HPDE6-E6E7 (cell line): ENCODE measurements at regions not wholly inside any gene's neighbourhood (a gene's known extent, or its start where the extent isn't known, plus 50 kb on each side); places are given as distances from the start of the nearest gene placed in this dataset.

Experiments
- DNase-seq: peaks from one replicate; pipeline ENCODE4 v3.0.0; 2011; ENCODE audit warnings: missing footprints; ENCODE audit errors: extremely low spot score

GRCh38 chr18:54100920-54101470, 123.5 kb downstream of the MBD2 start:
- DNase-seq = peak; percentile 54

GRCh38 chr18:54100466-54100865, 124.0 kb downstream of the MBD2 start:
- no peak for DNase-seq

DNA sequence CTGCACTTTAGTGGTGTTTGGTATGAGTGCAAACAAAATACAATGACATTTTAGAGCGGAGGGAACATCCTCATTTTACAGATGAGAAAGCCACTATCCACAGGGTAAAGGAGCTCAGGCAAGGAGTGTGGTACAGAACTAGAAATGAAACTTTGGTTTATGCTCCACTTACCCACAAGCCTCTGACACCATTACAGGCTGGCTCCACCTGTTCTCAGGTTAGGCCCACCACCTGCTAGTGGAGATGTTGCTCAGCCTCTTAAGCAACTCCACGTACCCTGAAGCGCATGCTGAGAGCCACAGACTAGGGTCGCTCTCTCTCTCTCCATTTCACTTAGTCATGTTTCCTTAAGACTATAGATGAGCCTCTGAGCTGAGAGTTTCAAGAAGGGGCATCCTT, 130.0 kb downstream of the MBD2 start:
- DNase-seq = no peak

DNA sequence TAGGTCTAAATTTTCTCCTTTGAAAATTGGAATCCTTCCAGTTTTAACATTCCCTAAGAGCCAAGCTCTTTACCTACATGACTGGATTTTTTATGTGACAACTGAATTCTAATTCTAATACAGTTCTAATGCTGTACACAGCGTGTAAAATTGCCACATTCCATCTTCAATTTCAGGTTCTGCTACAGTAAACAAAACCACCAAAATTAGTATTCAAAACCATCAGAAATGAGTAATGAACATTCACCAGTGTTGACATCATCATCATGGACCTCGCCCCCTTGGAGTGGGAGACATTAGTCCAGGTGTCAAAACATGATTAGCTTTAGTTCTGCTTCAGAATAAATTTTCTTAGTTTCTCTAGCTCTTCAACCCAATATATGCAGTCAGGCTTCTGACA, 133.6 kb downstream of the MBD2 start:
- DNase-seq = no peak

DNA sequence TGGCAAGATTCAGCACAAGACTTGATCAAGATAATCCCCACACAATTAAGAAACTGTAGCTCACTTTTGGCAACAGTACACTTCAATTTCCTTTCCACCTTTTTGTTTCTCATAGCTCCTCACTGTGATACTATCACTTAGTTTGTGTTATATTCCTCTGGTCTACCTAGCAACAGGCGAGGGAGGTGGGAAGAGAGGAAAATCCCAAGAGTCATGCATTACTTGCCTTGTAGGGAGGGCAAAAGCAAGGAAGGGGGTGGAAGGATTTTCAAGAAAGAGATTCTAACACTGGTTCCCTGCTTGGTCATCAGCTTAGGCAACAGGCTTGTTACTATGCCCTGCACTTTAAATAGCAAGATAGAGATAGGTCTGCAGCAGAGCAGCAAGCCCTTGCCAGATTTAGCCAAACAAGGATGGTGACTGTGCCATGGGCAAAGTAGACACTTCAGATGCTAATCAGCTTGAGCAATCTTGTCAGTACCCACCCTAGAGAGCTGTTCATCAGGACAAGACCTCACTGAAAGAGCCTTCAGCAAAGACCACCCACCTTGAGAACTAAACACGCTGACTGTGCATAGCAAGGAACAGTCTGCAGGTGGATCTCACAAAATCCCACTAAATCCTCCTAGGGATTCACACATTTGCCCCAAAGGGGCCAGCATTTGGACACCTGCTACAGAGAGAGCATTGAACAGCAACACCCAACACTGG, 134.6 kb downstream of the MBD2 start:
- no peak for DNase-seq

- no peak for DNase-seq
These were observed 137.6 kb downstream of the MBD2 start for GRCh38 chr18:54086863-54087262.

GRCh38 chr18:54086046-54086802, 138.2 kb downstream of the MBD2 start:
- no peak for DNase-seq

DNA sequence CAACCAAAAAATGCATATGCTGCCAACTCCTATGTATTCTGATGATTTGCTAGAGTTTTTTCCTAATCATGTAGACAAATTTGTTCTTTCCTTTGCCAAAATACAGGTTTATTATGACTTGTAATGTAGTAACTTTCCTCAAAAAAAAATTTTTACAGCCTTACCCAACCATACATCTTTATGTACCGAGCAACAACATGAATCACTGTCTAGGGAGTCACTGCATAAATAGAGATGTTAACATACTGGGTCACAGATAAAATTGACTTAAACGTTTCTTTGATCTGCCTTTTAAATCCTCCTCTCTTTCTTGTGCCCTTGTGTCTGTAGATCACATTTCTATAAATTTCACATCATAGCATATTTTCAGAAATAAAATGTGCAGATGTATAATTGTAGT, 143.6 kb downstream of the MBD2 start:
- DNase-seq = no peak

GRCh38 chr18:54076166-54076565, 148.3 kb downstream of the MBD2 start:
- no peak for DNase-seq

DNA sequence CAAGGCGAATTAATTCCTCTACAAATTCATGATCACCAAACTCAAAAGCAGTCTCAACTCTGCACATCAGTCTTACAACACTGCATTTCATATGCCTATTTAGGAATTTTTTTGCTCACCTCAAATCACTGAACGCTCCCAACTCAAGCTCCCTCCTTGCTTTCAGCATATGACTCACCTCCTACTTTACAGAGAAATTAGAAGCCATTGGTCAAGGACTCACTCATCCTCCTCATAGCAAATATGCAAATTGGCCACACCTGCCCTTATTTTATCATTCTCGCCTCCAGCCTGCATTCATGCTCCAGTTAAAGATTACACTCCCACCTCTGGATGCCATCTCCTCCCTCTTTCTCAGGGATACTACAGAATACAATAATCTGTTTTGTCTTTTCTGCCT, 148.8 kb downstream of the MBD2 start:
- DNase-seq = peak; percentile 8

DNA sequence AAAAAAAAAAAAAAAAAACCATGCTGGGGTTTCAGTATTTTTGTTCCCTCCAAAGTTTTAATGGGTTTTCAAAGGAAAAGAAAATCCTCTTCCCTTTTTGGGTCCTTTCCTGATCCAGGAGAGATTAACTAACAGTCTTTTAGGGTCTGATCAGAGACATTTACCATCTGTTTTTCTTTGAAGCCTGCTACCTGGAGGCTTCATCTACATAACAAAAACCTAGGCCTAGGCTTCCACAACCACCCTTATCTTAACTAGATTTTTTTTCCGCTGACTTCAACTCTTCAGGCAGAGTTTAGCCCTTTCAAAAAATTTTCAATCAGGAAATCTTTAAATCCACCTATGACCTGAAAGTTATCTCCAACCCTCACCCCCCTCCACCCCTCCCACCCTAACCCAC, 154.7 kb downstream of the MBD2 start:
- DNase-seq = no peak

DNA sequence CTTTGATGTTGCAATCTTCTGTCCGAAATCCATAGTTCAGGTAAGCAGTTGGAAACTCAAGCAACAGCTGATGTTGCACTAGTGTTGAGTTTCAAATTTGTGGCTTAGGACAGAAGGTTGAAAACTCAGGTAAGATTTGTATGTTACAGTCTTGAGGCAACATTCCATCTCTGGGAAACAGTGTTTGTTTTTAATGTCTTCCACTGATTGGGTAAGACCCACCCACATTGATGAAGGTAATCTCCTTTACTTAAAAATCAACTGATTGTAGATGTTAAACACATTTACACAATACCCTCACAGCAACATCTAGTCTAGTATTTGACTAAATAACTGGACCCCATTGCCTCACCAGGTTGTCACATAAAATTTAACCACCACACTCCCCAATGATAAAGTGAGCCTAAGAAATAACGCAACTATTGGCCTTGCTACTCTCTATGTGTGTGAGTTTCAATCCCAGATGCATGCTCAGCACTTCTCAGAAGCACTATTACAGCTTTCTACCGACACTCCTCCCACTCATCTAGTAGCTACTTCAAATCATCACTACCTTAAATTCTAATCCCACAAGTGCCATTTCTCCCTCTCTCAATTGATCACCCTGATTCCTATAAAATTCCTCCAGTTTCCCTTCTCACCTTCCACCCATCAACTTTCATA, 164.0 kb downstream of the MBD2 start:
- DNase-seq = no peak

DNA sequence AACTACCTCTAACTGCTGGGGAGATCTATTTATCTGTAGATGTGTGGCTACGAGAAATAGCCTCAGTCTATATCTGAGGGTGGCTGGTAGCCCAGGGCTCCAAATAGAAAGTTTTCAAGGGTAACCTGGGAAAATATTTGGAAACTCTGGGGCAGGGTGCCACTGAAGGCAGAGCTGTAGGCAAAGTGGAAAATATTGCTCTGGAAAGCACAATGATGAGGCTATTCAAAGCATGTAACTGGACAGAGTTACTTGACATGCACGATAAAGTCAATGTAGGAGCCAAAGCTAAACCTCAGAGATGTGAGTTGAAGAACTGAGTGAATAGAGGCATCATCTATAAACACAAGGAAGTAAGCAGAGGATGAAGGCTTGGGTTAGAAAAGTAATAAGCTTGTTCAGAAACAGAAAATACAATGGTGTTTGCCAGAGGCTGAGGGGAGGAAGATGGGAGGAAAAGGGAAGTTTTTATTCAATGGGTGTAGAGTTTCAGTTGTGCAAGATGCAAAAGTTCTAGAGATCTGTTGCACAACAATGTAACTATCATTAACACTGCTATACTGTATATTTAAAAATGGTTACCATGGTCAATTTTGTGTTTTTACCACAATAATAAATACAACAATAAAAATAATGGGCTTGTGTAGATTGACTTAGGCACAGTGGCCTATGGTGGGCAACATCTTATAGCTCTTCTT, 171.6 kb downstream of the MBD2 start:
- DNase-seq = no peak

DNA sequence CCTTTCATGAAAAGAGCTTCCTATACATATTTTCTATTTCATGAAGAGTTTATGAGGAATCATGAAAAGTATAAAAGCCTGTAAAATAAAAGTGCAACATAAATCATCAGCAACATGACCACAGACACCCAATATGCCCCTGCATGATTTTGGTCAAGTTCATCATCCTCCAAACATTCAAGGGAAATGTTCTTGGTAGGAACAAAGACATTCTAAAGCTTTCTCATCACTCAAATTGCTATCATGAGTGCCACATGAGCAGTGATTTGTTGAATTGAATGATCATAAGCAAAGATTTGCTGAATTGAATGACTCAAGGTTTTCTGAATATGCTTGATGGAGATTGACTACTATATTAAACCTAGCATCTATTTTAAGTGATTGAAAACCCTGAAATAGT, 172.2 kb downstream of the MBD2 start:
- no peak for DNase-seq

DNA sequence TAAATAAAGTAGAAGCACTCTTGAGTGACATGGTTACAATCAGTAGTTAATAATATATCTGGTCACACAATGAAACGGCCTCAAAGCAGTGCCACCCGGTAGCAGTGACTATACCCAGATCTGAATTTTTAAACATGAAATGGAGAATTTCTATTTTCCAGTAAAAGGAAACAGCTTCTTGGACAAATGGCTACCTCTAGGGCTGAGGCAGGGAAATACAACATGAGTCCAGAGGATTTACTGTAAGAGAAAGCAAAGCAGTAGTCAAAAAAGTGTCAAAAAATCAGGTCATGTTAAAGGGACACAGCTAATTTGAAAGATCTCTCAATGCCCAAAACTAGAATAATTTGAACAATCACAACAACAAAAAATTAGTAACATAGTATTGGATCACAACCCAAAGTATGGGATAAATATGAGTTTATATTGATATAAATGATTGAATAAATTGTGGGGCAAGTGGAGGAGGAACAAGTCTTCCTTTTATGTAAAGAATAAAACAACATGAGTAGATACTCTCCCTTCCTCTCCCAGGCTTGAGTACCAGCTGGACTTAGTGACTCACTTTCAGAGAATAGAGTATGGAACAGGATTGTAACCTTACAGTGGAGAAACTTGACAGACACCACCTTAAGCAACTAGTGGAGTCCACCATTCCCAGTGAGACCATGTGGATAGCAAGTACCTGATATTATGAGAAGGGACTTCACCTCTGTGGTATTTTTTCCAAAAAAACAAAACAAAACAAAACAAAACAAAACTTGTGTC, 180.8 kb downstream of the MBD2 start:
- DNase-seq = no peak

DNA sequence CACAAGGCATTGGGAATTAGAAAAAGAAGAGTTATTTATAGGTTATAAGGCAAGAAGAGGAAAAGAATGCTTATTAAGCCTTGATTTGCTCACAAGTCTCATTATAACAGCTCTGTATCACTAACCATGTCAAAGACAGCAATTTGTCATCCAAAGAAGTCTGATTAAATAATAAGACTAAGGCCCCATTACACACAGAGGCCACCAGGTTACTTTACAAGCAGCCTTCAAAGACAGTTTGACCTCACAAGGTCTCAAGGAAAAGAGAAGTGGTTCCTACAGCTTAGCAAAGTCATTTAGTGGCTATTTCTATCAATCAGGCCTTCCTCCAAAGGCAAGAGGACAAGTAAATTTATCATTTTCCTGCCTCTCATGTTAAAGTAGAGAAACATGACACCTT, 188.5 kb downstream of the MBD2 start:
- DNase-seq = no peak

GRCh38 chr18:54033052-54033451, 191.4 kb downstream of the MBD2 start:
- DNase-seq = no peak

- no peak for DNase-seq
These were observed 192.1 kb downstream of the MBD2 start for GRCh38 chr18:54032412-54032811.

- DNase-seq = no peak
These were observed 193.2 kb downstream of the MBD2 start for GRCh38 chr18:54031243-54031642.

GRCh38 chr18:54030434-54030833, 194.0 kb downstream of the MBD2 start:
- no peak for DNase-seq

DNA sequence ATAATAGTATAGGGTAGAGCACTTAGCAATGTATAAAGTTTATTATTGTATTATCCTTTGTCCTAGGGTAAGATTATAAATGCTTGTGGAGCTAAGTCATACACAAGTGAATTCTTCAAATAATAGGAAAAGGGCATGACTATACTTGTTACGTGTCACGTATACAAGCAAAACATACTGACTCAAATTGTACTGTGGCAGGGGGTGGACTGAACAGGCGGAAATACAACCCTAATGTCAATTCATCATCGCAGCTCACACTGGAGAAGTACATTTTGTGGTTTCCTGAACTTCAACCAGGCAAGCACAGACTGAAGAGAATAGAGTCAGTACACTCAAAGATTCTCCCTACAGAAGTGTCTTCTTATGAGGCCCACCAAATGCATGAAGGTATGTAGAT, 201.0 kb downstream of the MBD2 start:
- DNase-seq = peak; percentile 83
